GM23338 (cell line): ENCODE measurements at regions not wholly inside any gene's neighbourhood (a gene's known extent, or its start where the extent isn't known, plus 50 kb on each side); places are given as distances from the start of the nearest gene placed in this dataset.

Experiments
- ATAC-seq: fragments of 200-7000 bp; cut with Tn5 transposase; 3 replicates; pipeline ENCODE4 v1.9.1; 2020
- DNase-seq: peaks from one replicate; pipeline ENCODE4 v3.0.0-alpha.2; 2015; ENCODE audit warnings: low spot score
- H2AFZ ChIP-seq: fragments of 200-600 bp; sonication (generic); 2 replicates; pipeline ENCODE4 v1.8.0; 2016; ENCODE audit warnings: antibody characterized with exemption, mild to moderate bottlenecking, moderate library complexity
- H3F3A ChIP-seq: fragments of 200-600 bp; sonication (generic); replicated peaks from 2 replicates; pipeline ENCODE4 v1.8.0; 2017; ENCODE audit warnings: antibody characterized with exemption, mixed run types, low read depth
- H3K27ac ChIP-seq: fragments of 200-600 bp; sonication (generic); 2 replicates; pipeline ENCODE4 v1.6.1; 2016; ENCODE audit warnings: low read depth
- H3K27me3 ChIP-seq: fragments of 200-600 bp; sonication (generic); 2 replicates; pipeline ENCODE4 v1.8.0; 2016; ENCODE audit warnings: mild to moderate bottlenecking, mixed run types, moderate library complexity; ENCODE audit not compliant: insufficient read depth
- H3K36me3 ChIP-seq: fragments of 200-600 bp; sonication (generic); 2 replicates; pipeline ENCODE4 v1.8.0; 2016; ENCODE audit warnings: mild to moderate bottlenecking; ENCODE audit not compliant: insufficient read depth
- H3K4me1 ChIP-seq: fragments of 200-600 bp; sonication (generic); 2 replicates; pipeline ENCODE4 v1.8.0; 2016; ENCODE audit warnings: mild to moderate bottlenecking, moderate library complexity; ENCODE audit not compliant: insufficient read depth
- H3K4me2 ChIP-seq: fragments of 200-600 bp; sonication (generic); 2 replicates; pipeline ENCODE4 v1.7.1; 2017; ENCODE audit warnings: mixed run types
- H3K4me3 ChIP-seq: fragments of 200-600 bp; sonication (generic); 2 replicates; pipeline ENCODE4 v1.6.1; 2016; ENCODE audit warnings: mixed run types
- H3K79me2 ChIP-seq: fragments of 200-600 bp; sonication (generic); replicated peaks from 2 replicates; pipeline ENCODE4 v1.8.0; 2017; ENCODE audit warnings: mild to moderate bottlenecking; ENCODE audit not compliant: insufficient read depth
- H3K9me2 ChIP-seq: fragments of 200-600 bp; sonication (generic); 2 replicates; pipeline ENCODE4 v1.8.0; 2017; ENCODE audit not compliant: insufficient read depth
- H4K20me1 ChIP-seq: fragments of 200-600 bp; sonication (generic); replicated peaks from 2 replicates; pipeline ENCODE4 v1.8.0; 2017; ENCODE audit warnings: mild to moderate bottlenecking; ENCODE audit not compliant: insufficient read depth
- H3K27ac Mint-ChIP-seq: 2 replicates; pipeline ENCODE4 v1.8.0; 2020; ENCODE audit warnings: inconsistent platforms, mild to moderate bottlenecking, moderate library complexity, mixed read lengths
- H3K27me3 Mint-ChIP-seq: 3 replicates; pipeline ENCODE4 v1.8.0; 2022; ENCODE audit warnings: low read depth, mild to moderate bottlenecking, moderate library complexity, mixed read lengths, inconsistent platforms; ENCODE audit not compliant: insufficient read depth, poor library complexity
- H3K36me3 Mint-ChIP-seq: 3 replicates; pipeline ENCODE4 v1.8.0; 2021; ENCODE audit warnings: low read depth, mild to moderate bottlenecking, inconsistent platforms, moderate library complexity, mixed read lengths
- H3K4me1 Mint-ChIP-seq: 3 replicates; pipeline ENCODE4 v1.8.0; 2020; ENCODE audit warnings: mild to moderate bottlenecking, inconsistent platforms, mixed read lengths
- H3K4me3 Mint-ChIP-seq: 3 replicates; pipeline ENCODE4 v1.8.0; 2021; ENCODE audit warnings: moderate library complexity, mild to moderate bottlenecking, inconsistent platforms, mixed read lengths
- H3K9me3 Mint-ChIP-seq: 3 replicates; pipeline ENCODE4 v1.8.0; 2020; ENCODE audit warnings: moderate library complexity, mild to moderate bottlenecking, inconsistent platforms, mixed read lengths
- CREB1 ChIP-seq: fragments of 250-450 bp; sonication (Bioruptor Pico); IDR thresholded peaks from 2 replicates; pipeline ENCODE4 v1.5.0; 2020; ENCODE audit warnings: low read depth, mild to moderate bottlenecking, moderate library complexity
- EZH2 ChIP-seq: fragments of 200-600 bp; sonication (generic); IDR thresholded peaks from one replicate; pipeline ENCODE4 v1.8.0; 2017; ENCODE audit warnings: antibody characterized with exemption, mild to moderate bottlenecking, low read depth; ENCODE audit not compliant: unreplicated experiment
- EZH2phosphoT487 ChIP-seq: fragments of 200-600 bp; sonication (generic); IDR thresholded peaks from one replicate; pipeline ENCODE4 v1.8.1; 2018; ENCODE audit warnings: antibody characterized with exemption; ENCODE audit not compliant: unreplicated experiment
- JUNB ChIP-seq: IDR thresholded peaks from one replicate; pipeline ENCODE4 v1.6.1; 2016; ENCODE audit warnings: antibody characterized with exemption; ENCODE audit not compliant: unreplicated experiment
- POLR2AphosphoS5 ChIP-seq: IDR thresholded peaks from 2 replicates; pipeline ENCODE4 v1.6.1; 2016; ENCODE audit warnings: antibody characterized with exemption, low read depth
- REST ChIP-seq: IDR thresholded peaks from one replicate; pipeline ENCODE4 v1.6.1; 2018; ENCODE audit warnings: antibody characterized with exemption; ENCODE audit not compliant: unreplicated experiment
- ZNF114 ChIP-seq: fragments of 250-450 bp; sonication (Bioruptor Pico); IDR thresholded peaks from 2 replicates; pipeline ENCODE4 v1.5.0; 2020; ENCODE audit warnings: mild to moderate bottlenecking, moderate library complexity
- ZNF462 ChIP-seq: fragments of 250-450 bp; sonication (Bioruptor Pico); IDR thresholded peaks from 2 replicates; pipeline ENCODE4 v1.5.0; 2020; ENCODE audit warnings: mild to moderate bottlenecking, moderate library complexity

DNA sequence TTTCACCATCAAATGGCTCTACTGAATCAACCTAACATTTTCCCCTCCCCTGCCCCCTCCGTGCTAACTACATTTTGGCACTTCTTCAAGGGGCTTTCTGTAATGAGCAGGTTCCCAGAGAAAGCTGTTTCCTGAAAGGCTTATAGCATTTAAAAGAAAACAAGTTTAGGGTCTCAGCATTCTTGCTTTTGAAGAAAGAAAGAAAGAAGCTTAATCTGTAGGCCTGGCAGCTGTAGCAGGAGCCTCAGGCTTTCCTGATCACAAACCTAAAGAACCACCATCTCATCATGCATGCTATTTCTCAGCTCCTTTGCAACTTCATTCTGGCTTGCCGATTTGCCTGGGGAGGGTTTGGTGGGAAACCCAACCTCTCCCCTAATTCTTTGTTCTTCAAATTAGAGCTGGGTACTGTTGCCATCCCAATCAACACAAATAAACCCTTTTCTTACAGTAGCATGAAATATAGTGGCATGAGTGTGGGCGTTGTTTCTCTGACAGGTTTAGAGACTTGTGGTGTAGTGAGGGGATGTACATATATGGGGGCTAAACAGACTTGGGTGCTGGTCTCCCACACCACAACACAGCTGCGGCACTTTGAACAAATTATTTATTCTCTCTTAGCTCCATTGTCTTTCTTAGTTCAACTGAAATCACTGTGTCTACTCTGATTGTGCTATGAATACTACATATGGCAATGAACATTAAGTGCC is 160.5 kb upstream of the TNC start:
- Histone ChIP-seq H2AFZ (no peak overlapping the region), H3K4me3 (no peak overlapping the region), H3F3A (no peaks in the 10 kb centered on the region), H3K79me2 (no peaks in the 10 kb centered on the region), H3K4me1 (peaks cover 12% of the 10 kb centered on the region; the same call in 1 of the 2 replicates), H3K4me2 (no peak overlapping the region), H3K9me2 (no peaks in the 10 kb centered on the region), H4K20me1 (no peaks in the 10 kb centered on the region; the same call in 1 of the 2 replicates), H3K36me3 (no peaks in the 10 kb centered on the region), H3K27ac (no peak overlapping the region), H3K27me3 (no peaks in the 10 kb centered on the region)
- Mint-ChIP-seq H3K27ac (no peak overlapping the region), H3K36me3 (no peaks in the 10 kb centered on the region), H3K4me1 (peaks cover 12% of the 10 kb centered on the region; the same call in 1 of the 3 replicates), H3K9me3 (no peaks in the 10 kb centered on the region), H3K27me3 (no peaks in the 10 kb centered on the region), H3K4me3 (no peak overlapping the region)
- no peak for DNase-seq
- TF ChIP-seq JUNB: no peak
- TF ChIP-seq REST: no peak
- TF ChIP-seq POLR2AphosphoS5: no peak
- TF ChIP-seq EZH2phosphoT487: no peak
- no peak for TF ChIP-seq ZNF114
- TF ChIP-seq EZH2: no peak
- TF ChIP-seq CREB1 (CRISPR knock-in tag): no peak
- TF ChIP-seq ZNF462: no peak
- no peak for ATAC-seq
